ENCODE measurements at regions not wholly inside any gene's neighbourhood (a gene's known extent, or its start where the extent isn't known, plus 50 kb on each side); places are given as distances from the start of the nearest gene placed in this dataset.
"Not testable (repeated sequence)": the region's sequence is repeated elsewhere in the genome, so short reads cannot be mapped to it uniquely, and the experiment has no call there.

- peak; percentile 35 for DNase-seq (ENCODE audit: low read depth)
- no peak for TF ChIP-seq CTCF (IDR thresholded peaks at IDR 0.05; ENCODE audit: insufficient read depth, low read length, poor library complexity, severe bottlenecking)
- H3K27me3 ChIP-seq (ENCODE audit: control insufficient read depth, insufficient read depth, low read length) = no peaks in the 10 kb centered on the region
- no peaks in the 10 kb centered on the region for H3K36me3 ChIP-seq (ENCODE audit: control insufficient read depth, insufficient read depth, low read length)
- no peak overlapping the region for H3K4me3 ChIP-seq (ENCODE audit: low read depth, low read length)
Measured at GRCh38 chr2:221896505-221897151, 324.5 kb upstream of the EPHA4 start.

GRCh38 chr2:221895366-221896121, 323.4 kb upstream of the EPHA4 start:
- no peak for TF ChIP-seq CTCF (IDR thresholded peaks at IDR 0.05; ENCODE audit: insufficient read depth, low read length, poor library complexity, severe bottlenecking)
- no peak for DNase-seq (ENCODE audit: low read depth)
- no peaks in the 10 kb centered on the region for H3K27me3 ChIP-seq (ENCODE audit: control insufficient read depth, insufficient read depth, low read length)
- no peaks in the 10 kb centered on the region for H3K36me3 ChIP-seq (ENCODE audit: control insufficient read depth, insufficient read depth, low read length)
- H3K4me3 ChIP-seq (ENCODE audit: low read depth, low read length) = no peak overlapping the region

GRCh38 chr2:221893501-221893900, 321.4 kb upstream of the EPHA4 start:
- Histone ChIP-seq H3K36me3 (ENCODE audit: control insufficient read depth, insufficient read depth, low read length) (no peaks in the 10 kb centered on the region), H3K4me3 (ENCODE audit: low read depth, low read length) (no peak overlapping the region), H3K27me3 (ENCODE audit: control insufficient read depth, insufficient read depth, low read length) (no peaks in the 10 kb centered on the region)
- no peak for DNase-seq (ENCODE audit: low read depth)
- TF ChIP-seq CTCF (IDR thresholded peaks at IDR 0.05; ENCODE audit: insufficient read depth, low read length, poor library complexity, severe bottlenecking) = no peak

- not testable (repeated sequence) for H3K27me3 ChIP-seq (ENCODE audit: control insufficient read depth, insufficient read depth, low read length); H3K36me3 ChIP-seq (ENCODE audit: control insufficient read depth, insufficient read depth, low read length); DNase-seq (ENCODE audit: low read depth); H3K4me3 ChIP-seq (ENCODE audit: low read depth, low read length)
Measured at GRCh38 chr2:221892006-221892405, 319.9 kb upstream of the EPHA4 start.

- H3K27me3 ChIP-seq (ENCODE audit: control insufficient read depth, insufficient read depth, low read length) = no peaks in the 10 kb centered on the region
- H3K4me3 ChIP-seq (ENCODE audit: low read depth, low read length) = no peak overlapping the region
- no peak for TF ChIP-seq CTCF (IDR thresholded peaks at IDR 0.05; ENCODE audit: insufficient read depth, low read length, poor library complexity, severe bottlenecking)
- no peak for DNase-seq (ENCODE audit: low read depth)
- no peaks in the 10 kb centered on the region for H3K36me3 ChIP-seq (ENCODE audit: control insufficient read depth, insufficient read depth, low read length)
Measured at GRCh38 chr2:221883976-221884375, 311.9 kb upstream of the EPHA4 start.

GRCh38 chr2:221876016-221876415, 303.9 kb upstream of the EPHA4 start:
- H3K4me3 ChIP-seq (ENCODE audit: low read depth, low read length) = no peak overlapping the region
- no peak for DNase-seq (ENCODE audit: low read depth)
- no peaks in the 10 kb centered on the region for H3K36me3 ChIP-seq (ENCODE audit: control insufficient read depth, insufficient read depth, low read length)
- H3K27me3 ChIP-seq (ENCODE audit: control insufficient read depth, insufficient read depth, low read length) = no peaks in the 10 kb centered on the region
- no peak for TF ChIP-seq CTCF (IDR thresholded peaks at IDR 0.05; ENCODE audit: insufficient read depth, low read length, poor library complexity, severe bottlenecking)

Data from kidney epithelial cell (primary cell).